ENCODE measurements at regions not wholly inside any gene's neighbourhood (a gene's known extent, or its start where the extent isn't known, plus 50 kb on each side); places are given as distances from the start of the nearest gene placed in this dataset.

DNA sequence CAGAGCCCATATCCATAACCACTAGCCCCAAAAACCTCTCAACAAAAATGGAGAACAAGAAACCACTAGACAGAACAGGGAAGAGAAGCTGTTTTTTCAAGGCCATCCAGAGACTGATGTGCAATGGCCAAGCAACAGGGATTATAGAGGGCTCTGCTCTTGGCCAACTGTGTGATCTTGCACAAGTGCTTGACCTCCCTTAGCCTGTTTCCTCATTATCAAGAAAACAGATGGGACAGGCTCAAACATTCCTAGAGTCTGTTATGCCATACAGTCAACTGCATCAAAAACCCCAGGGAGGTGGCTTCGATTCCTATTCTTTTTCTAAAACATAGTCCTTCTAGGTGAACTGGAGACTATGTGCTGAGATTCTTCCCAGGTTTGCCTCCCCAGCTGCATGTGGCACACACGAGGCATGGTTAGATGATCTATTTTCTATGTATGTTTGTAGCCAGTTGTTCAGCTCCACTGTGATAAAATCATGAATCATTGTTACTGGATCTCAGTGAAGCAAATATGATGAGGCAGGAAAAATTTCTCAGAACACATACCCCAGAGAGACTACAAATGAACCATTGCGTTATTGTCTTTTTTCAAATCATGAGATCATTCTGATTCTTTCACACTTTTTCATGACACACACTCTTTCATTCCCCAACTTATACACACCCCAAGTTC, 132.9 kb upstream of the TGFBR2 start:
- Histone ChIP-seq H3K36me3 (ENCODE audit: low read length) (no peaks in the 10 kb centered on the region), H3K9me2 (replicated peaks; ENCODE audit: insufficient read depth, low read length) (no peaks in the 10 kb centered on the region), H3K79me2 (ENCODE audit: insufficient read depth, low read length) (no peaks in the 10 kb centered on the region), H3K9ac (ENCODE audit: low read length) (no peak overlapping the region), H3K4me2 (ENCODE audit: low read depth, low read length, poor library complexity, severe bottlenecking) (no peak overlapping the region), H3K4me3 (ENCODE audit: insufficient read depth, low read length, poor library complexity, severe bottlenecking) (no peak overlapping the region), H3K27me3 (ENCODE audit: low read length) (no peaks in the 10 kb centered on the region), H3K9me3 (ENCODE audit: insufficient read depth, low read length) (no peaks in the 10 kb centered on the region), H3K27ac (ENCODE audit: low read depth, low read length) (no peak overlapping the region), H3F3A (ENCODE audit: insufficient read depth) (no peaks in the 10 kb centered on the region), H2AFZ (ENCODE audit: low read depth, low read length, severe bottlenecking) (no peak overlapping the region), H4K20me1 (ENCODE audit: low read depth, low read length) (no peaks in the 10 kb centered on the region)
- TF ChIP-seq EZH2phosphoT487 (conservative IDR thresholded peaks at IDR 0.05; ENCODE audit: low read length): no peak
- TF ChIP-seq, protein P1, sequence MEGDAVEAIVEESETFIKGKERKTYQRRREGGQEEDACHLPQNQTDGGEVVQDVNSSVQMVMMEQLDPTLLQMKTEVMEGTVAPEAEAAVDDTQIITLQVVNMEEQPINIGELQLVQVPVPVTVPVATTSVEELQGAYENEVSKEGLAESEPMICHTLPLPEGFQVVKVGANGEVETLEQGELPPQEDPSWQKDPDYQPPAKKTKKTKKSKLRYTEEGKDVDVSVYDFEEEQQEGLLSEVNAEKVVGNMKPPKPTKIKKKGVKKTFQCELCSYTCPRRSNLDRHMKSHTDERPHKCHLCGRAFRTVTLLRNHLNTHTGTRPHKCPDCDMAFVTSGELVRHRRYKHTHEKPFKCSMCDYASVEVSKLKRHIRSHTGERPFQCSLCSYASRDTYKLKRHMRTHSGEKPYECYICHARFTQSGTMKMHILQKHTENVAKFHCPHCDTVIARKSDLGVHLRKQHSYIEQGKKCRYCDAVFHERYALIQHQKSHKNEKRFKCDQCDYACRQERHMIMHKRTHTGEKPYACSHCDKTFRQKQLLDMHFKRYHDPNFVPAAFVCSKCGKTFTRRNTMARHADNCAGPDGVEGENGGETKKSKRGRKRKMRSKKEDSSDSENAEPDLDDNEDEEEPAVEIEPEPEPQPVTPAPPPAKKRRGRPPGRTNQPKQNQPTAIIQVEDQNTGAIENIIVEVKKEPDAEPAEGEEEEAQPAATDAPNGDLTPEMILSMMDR (IDR thresholded peaks at IDR 0.05; ENCODE audit: insufficient read depth, low read length, poor library complexity, severe bottlenecking): no peak

DNA sequence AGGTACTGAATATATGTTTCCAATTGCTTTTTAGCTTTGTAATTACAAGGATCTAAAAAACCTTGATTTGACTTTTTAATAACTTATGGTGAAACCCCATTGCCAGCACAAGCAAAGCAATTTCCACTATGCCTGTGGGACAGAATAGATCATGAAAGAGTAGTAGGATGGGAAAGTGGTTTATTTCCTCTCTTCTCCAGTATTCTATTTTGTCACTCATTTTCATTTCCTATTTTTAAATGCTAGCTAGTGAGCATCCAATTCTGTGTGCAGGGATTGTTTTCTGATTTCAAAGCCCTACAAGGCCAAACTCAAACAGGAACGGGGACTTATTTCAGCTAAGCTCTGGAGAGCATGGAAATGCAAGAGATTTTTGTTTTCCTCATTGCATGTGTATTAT, 132.0 kb upstream of the TGFBR2 start:
- H3K9me3 ChIP-seq (ENCODE audit: insufficient read depth, low read length): no peaks in the 10 kb centered on the region
- no peak overlapping the region for H3K9ac ChIP-seq (ENCODE audit: low read length)
- no peaks in the 10 kb centered on the region for H3F3A ChIP-seq (ENCODE audit: insufficient read depth)
- H2AFZ ChIP-seq (ENCODE audit: low read depth, low read length, severe bottlenecking): no peak overlapping the region
- H3K4me2 ChIP-seq (ENCODE audit: low read depth, low read length, poor library complexity, severe bottlenecking): no peak overlapping the region
- no peak for TF ChIP-seq EZH2phosphoT487 (conservative IDR thresholded peaks at IDR 0.05; ENCODE audit: low read length)
- TF ChIP-seq, protein P1 (IDR thresholded peaks at IDR 0.05; ENCODE audit: insufficient read depth, low read length, poor library complexity, severe bottlenecking): no peak
- no peak overlapping the region for H3K4me3 ChIP-seq (ENCODE audit: insufficient read depth, low read length, poor library complexity, severe bottlenecking)
- no peaks in the 10 kb centered on the region for H3K79me2 ChIP-seq (ENCODE audit: insufficient read depth, low read length)
- H3K36me3 ChIP-seq (ENCODE audit: low read length): no peaks in the 10 kb centered on the region
- H3K9me2 ChIP-seq (replicated peaks; ENCODE audit: insufficient read depth, low read length): no peaks in the 10 kb centered on the region
- H4K20me1 ChIP-seq (ENCODE audit: low read depth, low read length): no peaks in the 10 kb centered on the region
- no peaks in the 10 kb centered on the region for H3K27me3 ChIP-seq (ENCODE audit: low read length)
- H3K27ac ChIP-seq (ENCODE audit: low read depth, low read length): no peak overlapping the region

DNA sequence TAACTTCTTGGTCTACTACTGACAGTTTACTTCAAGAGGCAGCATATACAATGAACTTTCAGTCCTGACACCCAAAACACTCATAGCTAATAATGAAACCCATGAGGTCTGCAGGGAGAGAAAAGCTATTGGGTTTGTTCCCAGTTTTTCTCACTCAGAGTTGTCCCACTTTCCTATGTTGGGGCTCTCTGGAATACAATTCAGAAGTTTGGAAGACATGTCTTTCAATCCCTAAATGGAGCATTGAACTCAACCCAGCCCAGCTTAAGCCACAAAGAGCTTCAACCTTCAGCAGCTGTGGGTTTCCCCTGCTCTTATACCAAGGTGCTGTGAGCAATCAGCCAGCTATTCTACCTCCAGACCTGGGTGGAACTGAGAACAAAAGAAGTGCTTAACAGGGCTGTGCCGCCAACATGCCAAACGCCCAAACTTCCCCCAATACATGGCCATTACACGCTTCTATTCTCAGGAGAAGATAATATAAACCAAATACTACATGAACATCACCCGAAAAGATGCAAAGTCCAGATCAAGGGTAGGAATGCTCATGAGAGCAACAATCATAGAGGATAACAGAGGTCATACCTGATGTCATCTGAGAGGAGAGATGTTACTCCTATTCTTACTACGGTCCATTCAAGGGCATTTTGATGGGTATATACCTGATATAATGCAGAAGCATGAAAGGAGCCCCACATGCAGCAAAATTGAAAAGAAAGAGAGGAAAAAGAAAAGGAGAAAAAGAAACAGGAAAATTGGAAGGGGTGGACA, 131.2 kb upstream of the TGFBR2 start:
- Histone ChIP-seq H4K20me1 (ENCODE audit: low read depth, low read length) (no peaks in the 10 kb centered on the region), H3F3A (ENCODE audit: insufficient read depth) (no peaks in the 10 kb centered on the region), H3K79me2 (ENCODE audit: insufficient read depth, low read length) (no peaks in the 10 kb centered on the region), H3K4me2 (ENCODE audit: low read depth, low read length, poor library complexity, severe bottlenecking) (no peak overlapping the region), H3K27ac (ENCODE audit: low read depth, low read length) (no peak overlapping the region), H3K9me3 (ENCODE audit: insufficient read depth, low read length) (no peaks in the 10 kb centered on the region), H2AFZ (ENCODE audit: low read depth, low read length, severe bottlenecking) (no peak overlapping the region), H3K27me3 (ENCODE audit: low read length) (no peaks in the 10 kb centered on the region), H3K36me3 (ENCODE audit: low read length) (no peaks in the 10 kb centered on the region), H3K9ac (ENCODE audit: low read length) (no peak overlapping the region), H3K9me2 (replicated peaks; ENCODE audit: insufficient read depth, low read length) (no peaks in the 10 kb centered on the region), H3K4me3 (ENCODE audit: insufficient read depth, low read length, poor library complexity, severe bottlenecking) (no peak overlapping the region)
- TF ChIP-seq, protein P1 (IDR thresholded peaks at IDR 0.05; ENCODE audit: insufficient read depth, low read length, poor library complexity, severe bottlenecking): no peak
- no peak for TF ChIP-seq EZH2phosphoT487 (conservative IDR thresholded peaks at IDR 0.05; ENCODE audit: low read length)

Measured in SU-DHL-6 (cell line).